ENCODE measurements at regions not wholly inside any gene's neighbourhood (a gene's known extent, or its start where the extent isn't known, plus 50 kb on each side); places are given as distances from the start of the nearest gene placed in this dataset.

GRCh38 chr7:67843001-67843565, 846.5 kb downstream of the TYW1 start:
- TF ChIP-seq, protein P1, sequence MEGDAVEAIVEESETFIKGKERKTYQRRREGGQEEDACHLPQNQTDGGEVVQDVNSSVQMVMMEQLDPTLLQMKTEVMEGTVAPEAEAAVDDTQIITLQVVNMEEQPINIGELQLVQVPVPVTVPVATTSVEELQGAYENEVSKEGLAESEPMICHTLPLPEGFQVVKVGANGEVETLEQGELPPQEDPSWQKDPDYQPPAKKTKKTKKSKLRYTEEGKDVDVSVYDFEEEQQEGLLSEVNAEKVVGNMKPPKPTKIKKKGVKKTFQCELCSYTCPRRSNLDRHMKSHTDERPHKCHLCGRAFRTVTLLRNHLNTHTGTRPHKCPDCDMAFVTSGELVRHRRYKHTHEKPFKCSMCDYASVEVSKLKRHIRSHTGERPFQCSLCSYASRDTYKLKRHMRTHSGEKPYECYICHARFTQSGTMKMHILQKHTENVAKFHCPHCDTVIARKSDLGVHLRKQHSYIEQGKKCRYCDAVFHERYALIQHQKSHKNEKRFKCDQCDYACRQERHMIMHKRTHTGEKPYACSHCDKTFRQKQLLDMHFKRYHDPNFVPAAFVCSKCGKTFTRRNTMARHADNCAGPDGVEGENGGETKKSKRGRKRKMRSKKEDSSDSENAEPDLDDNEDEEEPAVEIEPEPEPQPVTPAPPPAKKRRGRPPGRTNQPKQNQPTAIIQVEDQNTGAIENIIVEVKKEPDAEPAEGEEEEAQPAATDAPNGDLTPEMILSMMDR (IDR thresholded peaks at IDR 0.05): no peak
- TF ChIP-seq POLR2A (IDR thresholded peaks at IDR 0.05): no peak
